Ascending aorta (tissue), 2 donors: ENCODE measurements at regions not wholly inside any gene's neighbourhood (a gene's known extent, or its start where the extent isn't known, plus 50 kb on each side); places are given as distances from the start of the nearest gene placed in this dataset.

ENCODE experiments used
- DNase-seq, 2 donors: peaks; one replicate each; pipeline ENCODE4 v3.0.0-alpha.2; 2019; ENCODE audit warnings: low spot score in 2 of 2
- H3K27ac ChIP-seq, 2 donors: fragments of 200-600 bp; sonication (generic); one replicate each; pipeline ENCODE4 v1.5.1; 2016 to 2017; ENCODE audit warnings: mild to moderate bottlenecking in 1 of 2
- H3K27me3 ChIP-seq: fragments of 200-600 bp; sonication (generic); one replicate; pipeline ENCODE4 v1.5.1; 2017
- H3K36me3 ChIP-seq, 2 donors: fragments of 200-600 bp; sonication (generic); one replicate each; pipeline ENCODE4 v1.5.1; 2016
- H3K4me1 ChIP-seq, 2 donors: fragments of 200-600 bp; sonication (generic); one replicate each; pipeline ENCODE4 v1.5.1; 2016 to 2017; ENCODE audit warnings: mild to moderate bottlenecking in 1 of 2
- H3K4me3 ChIP-seq, 2 donors: fragments of 200-600 bp; sonication (generic); one replicate each; pipeline ENCODE4 v1.5.1; 2016 to 2017; ENCODE audit warnings: mild to moderate bottlenecking in 1 of 2
- H3K9me3 ChIP-seq, 2 donors: fragments of 200-600 bp; sonication (generic); one replicate each; pipeline ENCODE4 v1.5.1; 2016
- CTCF ChIP-seq, 3 experiments: fragments of 200-600 bp in 2 of 3; fragments of 450-650 bp in 1 of 3; sonication (generic) in 2 of 3; IDR thresholded peaks; one replicate each; pipeline ENCODE4 v1.5.1; 2016 to 2019; ENCODE audit warnings: antibody characterized with exemption in 3 of 3, mild to moderate bottlenecking in 1 of 3, moderate library complexity in 1 of 3
- intact Hi-C: fragments of 100-400 bp; cut with DNase I; formaldehyde crosslinking; loops from one replicate; pipeline ENCODE4 v1.15.1; 2023

DNA sequence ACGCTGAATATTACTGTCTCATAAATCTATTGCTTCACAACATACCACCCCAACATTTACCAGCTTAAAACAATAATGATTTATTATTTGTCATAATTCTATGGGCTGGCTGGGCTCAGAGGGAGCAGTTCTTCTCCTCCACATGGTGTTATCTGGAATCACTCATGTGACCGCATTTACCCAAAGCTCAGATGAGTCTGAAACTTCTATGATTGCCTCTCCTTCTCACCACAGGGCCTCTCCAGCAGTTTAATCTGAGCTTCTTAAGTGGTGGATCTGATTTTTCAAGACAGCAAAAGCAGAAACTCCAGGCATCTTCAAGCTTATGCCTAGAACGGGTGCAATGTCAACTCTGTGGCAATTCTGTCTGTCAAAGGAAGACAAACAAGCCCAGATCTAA, 210.3 kb upstream of the ADRA1B start:
- Histone ChIP-seq H3K27me3 (no peaks in the 10 kb centered on the region), H3K36me3 (no peaks in the 10 kb centered on the region), H3K9me3 (peaks cover 0 to 5% of the 10 kb centered on the region in 2 donors), H3K27ac (no peak overlapping the region), H3K4me3 (no peak overlapping the region), H3K4me1 (no peaks in the 10 kb centered on the region)
- no peak for DNase-seq
- intact Hi-C loops: no loop called here
- no peak for TF ChIP-seq CTCF (IDR thresholded peaks at IDR 0.05)

DNA sequence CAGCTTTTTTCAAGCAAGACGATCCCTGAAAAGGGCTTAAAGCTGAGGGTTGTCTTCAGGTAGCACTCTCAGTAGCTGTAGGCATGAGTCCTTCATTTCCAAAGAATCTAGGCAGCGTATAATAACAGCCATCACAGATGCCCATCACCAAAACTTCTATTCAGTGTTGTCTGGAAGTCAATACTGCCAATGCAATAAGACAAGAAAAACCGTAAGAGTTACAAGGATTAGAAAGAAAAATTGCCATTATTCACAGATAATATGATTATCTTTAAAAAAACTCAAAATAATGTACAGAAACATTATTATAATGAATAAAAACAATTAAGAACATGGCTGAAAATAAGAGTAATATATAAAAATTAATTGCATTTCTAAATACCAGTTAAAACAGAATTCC, 208.2 kb upstream of the ADRA1B start:
- H3K4me3 ChIP-seq: no peak overlapping the region
- peaks cover 0 to 5% of the 10 kb centered on the region in 2 donors for H3K9me3 ChIP-seq
- TF ChIP-seq CTCF (IDR thresholded peaks at IDR 0.05): no peak
- H3K4me1 ChIP-seq: no peaks in the 10 kb centered on the region
- no peaks in the 10 kb centered on the region for H3K27me3 ChIP-seq
- no peaks in the 10 kb centered on the region for H3K36me3 ChIP-seq
- no peak for DNase-seq
- intact Hi-C loops: no loop called here
- no peak overlapping the region for H3K27ac ChIP-seq

- H3K4me1 ChIP-seq: no peaks in the 10 kb centered on the region
- no peak overlapping the region for H3K27ac ChIP-seq
- no peak overlapping the region for H3K4me3 ChIP-seq
- no peaks in the 10 kb centered on the region for H3K27me3 ChIP-seq
- TF ChIP-seq CTCF (IDR thresholded peaks at IDR 0.05): no peak
- no peaks in the 10 kb centered on the region for H3K36me3 ChIP-seq
- intact Hi-C loops: no loop called here
- no peak for DNase-seq
- peaks cover 0 to 3% of the 10 kb centered on the region in 2 donors for H3K9me3 ChIP-seq
Observed at GRCh38 chr5:159712672-159713071, 203.6 kb upstream of the ADRA1B start.

DNA sequence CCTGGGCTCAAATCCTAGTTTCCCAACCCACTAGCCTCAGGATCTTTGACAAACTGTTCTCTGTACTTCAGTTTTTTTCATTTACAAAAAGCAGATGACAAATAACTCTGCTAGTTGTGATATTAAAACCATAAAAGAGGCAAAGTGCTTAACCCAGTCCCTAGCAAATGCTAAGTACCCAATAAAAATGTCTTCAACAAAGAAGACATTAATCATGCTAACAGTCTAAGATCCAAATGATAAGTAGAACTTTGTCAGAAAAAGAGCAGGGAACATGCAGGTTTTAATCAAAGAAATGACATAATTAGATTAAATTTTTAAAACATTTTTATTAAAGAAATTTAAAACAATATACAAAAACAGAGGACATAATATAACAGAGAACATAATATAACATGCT, 203.0 kb upstream of the ADRA1B start:
- H3K4me1 ChIP-seq: no peaks in the 10 kb centered on the region
- no peak for DNase-seq
- H3K9me3 ChIP-seq: no peaks in the 10 kb centered on the region
- H3K27me3 ChIP-seq: no peaks in the 10 kb centered on the region
- no peaks in the 10 kb centered on the region for H3K36me3 ChIP-seq
- no peak for TF ChIP-seq CTCF (IDR thresholded peaks at IDR 0.05)
- intact Hi-C loops: no loop called here
- H3K4me3 ChIP-seq: no peak overlapping the region
- H3K27ac ChIP-seq: no peak overlapping the region

DNA sequence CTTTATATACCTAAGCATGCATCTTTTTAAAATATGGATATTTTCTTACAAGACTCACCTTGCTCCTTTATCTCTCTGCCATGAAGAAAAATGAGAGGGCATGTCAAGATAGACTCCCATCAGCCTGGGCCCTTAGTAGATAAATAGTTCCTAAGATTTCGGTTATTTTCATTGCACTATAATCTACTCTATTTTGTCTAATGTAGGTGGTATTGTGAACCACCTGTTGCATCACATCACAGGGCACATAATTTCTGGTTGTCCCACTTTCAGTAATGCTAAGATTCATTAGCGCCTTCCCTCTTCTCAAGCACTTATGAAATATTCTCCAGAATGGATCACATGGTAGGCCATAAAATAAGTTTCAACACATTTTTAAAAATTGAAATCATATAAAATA, 202.5 kb upstream of the ADRA1B start:
- H3K27me3 ChIP-seq: no peaks in the 10 kb centered on the region
- intact Hi-C loops: no loop called here
- no peaks in the 10 kb centered on the region for H3K4me1 ChIP-seq
- no peak overlapping the region for H3K4me3 ChIP-seq
- DNase-seq: no peak
- no peak overlapping the region for H3K27ac ChIP-seq
- TF ChIP-seq CTCF (IDR thresholded peaks at IDR 0.05): no peak
- no peaks in the 10 kb centered on the region for H3K36me3 ChIP-seq
- H3K9me3 ChIP-seq: no peaks in the 10 kb centered on the region

DNA sequence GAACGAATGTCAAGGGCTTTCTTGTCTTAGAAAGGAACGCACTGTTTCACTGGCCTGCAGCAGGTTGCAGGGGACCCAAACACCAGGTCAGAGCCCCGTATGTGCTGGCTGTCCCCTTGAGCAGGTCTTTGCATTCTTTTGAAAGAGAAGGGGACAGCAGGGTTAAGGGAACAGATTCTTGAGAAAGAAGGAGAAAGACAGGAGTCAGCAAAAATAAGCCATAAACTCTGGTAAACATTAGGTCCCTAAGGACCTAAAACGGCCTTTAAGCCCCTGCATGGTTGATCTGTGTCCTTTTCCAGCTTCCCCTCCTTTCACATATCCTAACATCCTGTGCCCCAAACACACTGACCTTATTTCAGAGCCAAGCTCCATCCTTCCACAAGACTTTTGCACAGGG, 190.8 kb upstream of the ADRA1B start:
- Histone ChIP-seq H3K27ac (no peak overlapping the region), H3K4me1 (no peaks in the 10 kb centered on the region), H3K27me3 (no peaks in the 10 kb centered on the region), H3K9me3 (no peaks in the 10 kb centered on the region), H3K4me3 (no peak overlapping the region), H3K36me3 (no peaks in the 10 kb centered on the region)
- DNase-seq: no peak
- TF ChIP-seq CTCF (IDR thresholded peaks at IDR 0.05): no peak
- intact Hi-C loops: no loop called here
